Large intestine (tissue), 3 donors: ENCODE measurements at regions not wholly inside any gene's neighbourhood (a gene's known extent, or its start where the extent isn't known, plus 50 kb on each side); places are given as distances from the start of the nearest gene placed in this dataset.
"Not testable (repeated sequence)": the region's sequence is repeated elsewhere in the genome, so short reads cannot be mapped to it uniquely, and the experiment has no call there.

ENCODE experiments used
- DNase-seq, 2 donors: peaks; one replicate each; pipeline versions ENCODE4 v3.0.0 to v3.0.0-alpha.2; 2013
- H3K27ac ChIP-seq: one replicate; pipeline ENCODE4 v1.5.1; 2013; ENCODE audit warnings: low read length
- H3K27me3 ChIP-seq: 2 replicates; pipeline ENCODE4 v1.6.1; 2013; ENCODE audit warnings: low read length; ENCODE audit not compliant: control insufficient read depth, insufficient read depth
- H3K36me3 ChIP-seq: 2 replicates; pipeline ENCODE4 v1.6.1; 2013; ENCODE audit warnings: low read length; ENCODE audit not compliant: control insufficient read depth, insufficient read depth
- H3K4me1 ChIP-seq: one replicate; pipeline ENCODE4 v1.6.1; 2013; ENCODE audit warnings: low read length; ENCODE audit not compliant: control insufficient read depth, insufficient read depth
- H3K4me3 ChIP-seq: one replicate; pipeline ENCODE4 v1.5.1; 2013; ENCODE audit warnings: low read length
- H3K9me3 ChIP-seq: one replicate; pipeline ENCODE4 v1.6.1; 2013; ENCODE audit warnings: mild to moderate bottlenecking, low read depth, low read length, moderate library complexity; ENCODE audit not compliant: control insufficient read depth
- WGBS: methylation state at CpG from one replicate; pipeline ENCODE4 v1.1.5; 2013; ENCODE audit warnings: low lambda C conversion rate; ENCODE audit not compliant: insufficient coverage; 5-methylcytosine and 5-hydroxymethylcytosine counted together

DNA sequence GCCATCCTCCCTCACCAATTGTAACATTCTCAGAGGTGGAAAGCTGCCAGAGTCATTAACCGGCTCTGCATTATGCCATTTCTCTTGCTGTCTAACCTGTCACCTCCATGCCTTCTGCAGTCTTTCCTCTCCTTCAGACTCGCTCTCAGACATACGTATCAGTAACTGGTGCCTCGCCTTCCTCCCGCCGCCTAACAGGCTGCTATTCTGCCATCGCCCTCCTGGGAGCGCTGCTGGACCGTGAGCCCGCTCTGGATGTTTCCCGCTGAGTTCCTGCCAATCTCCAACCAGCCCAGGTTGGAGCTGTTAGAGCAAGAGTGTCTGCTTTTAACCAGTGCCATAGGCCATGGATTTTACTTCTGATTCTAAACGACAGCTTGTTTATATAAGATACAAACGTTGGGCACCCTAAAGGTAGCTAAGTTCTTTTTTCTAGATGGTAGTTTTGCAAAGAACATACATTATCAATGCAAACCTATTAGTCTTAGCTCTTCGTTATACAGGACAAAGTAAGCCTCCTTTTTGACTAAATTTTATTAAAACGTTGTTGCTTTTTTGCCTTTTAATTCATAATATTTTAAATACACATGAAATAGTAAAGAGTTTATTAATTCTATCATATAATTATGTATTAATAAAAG, 59.5 kb upstream of the NEIL3 start:
- no peaks in the 10 kb centered on the region for H3K9me3 ChIP-seq
- no peaks in the 10 kb centered on the region for H3K27me3 ChIP-seq
- H3K36me3 ChIP-seq = no peaks in the 10 kb centered on the region
- H3K4me1 ChIP-seq = peaks cover 7% of the 10 kb centered on the region
- no peak overlapping the region for H3K4me3 ChIP-seq
- DNase-seq = peak; percentile 67 to 70
- 47% methylated on average over 4 of the region's 15 CpGs for WGBS
- H3K27ac ChIP-seq = no peak overlapping the region

DNA sequence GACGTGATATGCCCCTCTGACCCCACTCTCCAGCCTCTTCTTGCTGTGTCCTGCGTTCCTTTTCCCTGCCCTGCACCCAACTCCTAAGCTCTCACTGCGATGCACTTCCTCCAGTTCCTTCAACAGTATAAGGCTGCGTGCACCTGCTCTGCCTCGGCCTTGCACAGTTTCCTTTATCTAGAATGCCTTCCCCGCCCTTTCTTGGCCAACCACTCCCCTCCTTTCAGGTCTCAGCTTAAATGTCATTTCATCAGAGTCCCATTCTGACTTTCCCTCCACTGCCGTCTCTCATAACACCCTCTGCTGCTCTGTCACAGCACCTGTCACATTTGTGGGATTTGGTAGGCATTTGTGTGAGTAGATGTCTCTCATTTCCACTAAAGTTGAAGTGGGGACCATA, 58.4 kb upstream of the NEIL3 start:
- peaks cover 7% of the 10 kb centered on the region for H3K4me1 ChIP-seq
- H3K27me3 ChIP-seq = no peaks in the 10 kb centered on the region
- WGBS = 28% methylated on average over 3 of the region's 7 CpGs
- no peak overlapping the region for H3K27ac ChIP-seq
- no peaks in the 10 kb centered on the region for H3K9me3 ChIP-seq
- peak; percentile 17 to 59 for DNase-seq
- H3K4me3 ChIP-seq = no peak overlapping the region
- H3K36me3 ChIP-seq = no peaks in the 10 kb centered on the region

DNA sequence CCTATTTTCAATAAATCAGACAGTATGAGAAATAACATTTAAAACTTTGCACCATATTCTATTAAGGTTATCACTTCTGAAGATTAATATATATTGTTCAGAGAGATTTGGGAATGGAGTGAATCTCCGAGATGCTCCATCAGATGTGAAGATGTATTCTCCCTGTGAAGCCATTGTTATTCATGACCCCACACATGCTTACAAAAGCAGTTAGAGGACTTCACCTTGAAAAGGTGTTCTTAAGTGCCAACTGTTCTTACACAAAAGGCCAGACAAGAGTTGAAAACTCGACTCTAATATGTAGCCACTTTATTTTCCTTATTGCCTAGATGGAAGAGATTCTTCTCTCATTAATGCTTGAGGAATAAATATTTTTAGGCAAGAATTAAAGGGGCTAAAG, 54.3 kb upstream of the NEIL3 start:
- H3K27me3 ChIP-seq = no peaks in the 10 kb centered on the region
- no CpG with 5 or more reads among the region's 2 CpGs for WGBS
- no peak overlapping the region for H3K27ac ChIP-seq
- no peak overlapping the region for H3K4me3 ChIP-seq
- peaks cover 4% of the 10 kb centered on the region for H3K4me1 ChIP-seq
- DNase-seq = no peak
- no peaks in the 10 kb centered on the region for H3K36me3 ChIP-seq
- no peaks in the 10 kb centered on the region for H3K9me3 ChIP-seq

DNA sequence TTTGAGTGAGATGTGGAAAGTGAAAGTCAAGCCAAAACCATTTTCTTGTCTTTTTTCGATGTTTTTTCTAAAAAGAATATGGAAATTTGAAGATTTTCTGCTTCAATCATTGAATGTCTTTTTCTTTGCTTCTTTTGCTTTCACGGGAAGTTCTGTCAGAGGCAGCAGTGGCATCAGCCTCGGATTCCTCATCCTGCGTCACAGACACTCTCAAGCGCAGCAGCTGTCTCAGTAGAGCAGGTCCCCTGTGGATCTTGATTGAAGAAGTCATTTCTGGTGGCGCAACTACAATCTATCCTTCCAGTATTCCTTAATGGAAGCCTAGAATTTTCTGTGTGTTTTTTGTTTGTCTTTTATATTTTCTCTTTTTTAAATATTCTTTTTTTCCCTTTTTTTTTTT, 52.7 kb upstream of the NEIL3 start:
- Histone ChIP-seq H3K9me3 (no peaks in the 10 kb centered on the region), H3K36me3 (no peaks in the 10 kb centered on the region), H3K27ac (no peak overlapping the region), H3K4me3 (no peak overlapping the region), H3K4me1 (no peaks in the 10 kb centered on the region), H3K27me3 (no peaks in the 10 kb centered on the region)
- WGBS = 42% methylated on average over 2 of the region's 6 CpGs
- DNase-seq = no peak

DNA sequence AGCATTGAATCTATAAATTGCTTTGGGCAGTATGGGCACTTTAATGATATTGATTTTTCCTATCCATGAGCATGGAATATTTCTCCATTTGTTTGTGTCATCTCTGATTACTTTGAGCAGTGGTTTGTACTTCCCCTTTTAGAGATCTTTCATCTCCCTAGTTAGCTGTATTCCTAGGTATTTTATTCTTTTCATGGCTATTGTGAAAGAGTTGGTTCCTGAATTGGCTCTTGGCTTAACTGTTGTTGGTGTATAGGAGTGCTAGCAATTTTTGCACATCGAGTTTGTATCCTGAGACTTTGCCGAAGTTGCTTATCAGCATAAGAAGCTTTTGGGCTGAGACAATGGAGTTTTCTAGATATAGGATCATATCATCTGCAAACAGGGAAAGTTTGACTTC, 50.2 kb upstream of the NEIL3 start:
- not testable (repeated sequence) for H3K36me3 ChIP-seq, H3K9me3 ChIP-seq, H3K4me3 ChIP-seq, DNase-seq, H3K4me1 ChIP-seq, H3K27ac ChIP-seq, H3K27me3 ChIP-seq
- no CpG with 5 or more reads among the region's 2 CpGs for WGBS
